H1 (cell line): ENCODE measurements at regions not wholly inside any gene's neighbourhood (a gene's known extent, or its start where the extent isn't known, plus 50 kb on each side); places are given as distances from the start of the nearest gene placed in this dataset.
A peak's percentile ranks its signal among the peaks of the same experiment; 100 is the strongest.

Experiments
- CTCF ChIA-PET: fragments of 300-600 bp; sonication (Branson Sonifier 250); formaldehyde crosslinking; loops from one replicate; lab custom pipeline; 2021; ENCODE audit not compliant: partially characterized antibody; lab: Charles Lee
- POLR2A ChIA-PET: fragments of 300-600 bp; sonication (Branson Sonifier 250); formaldehyde crosslinking; loops from one replicate; lab custom pipeline; 2021; ENCODE audit warnings: inconsistent platforms; ENCODE audit not compliant: partially characterized antibody; lab: Charles Lee
- DNase-seq, 2 experiments: peaks; one replicate each; pipeline versions ENCODE4 v3.0.0 to v3.0.0-alpha.2; 2010 to 2022; ENCODE audit warnings: low spot score in 2 of 2, low read depth in 1 of 2, mixed read lengths in 1 of 2
- FAIRE-seq: peaks from 2 replicates; lab custom pipeline; 2011; peaks lifted over from hg19 to GRCh38; lab: Jason Lieb, UNC
- H2AFZ ChIP-seq: 2 replicates; pipeline ENCODE4 v1.8.1; 2012; ENCODE audit warnings: low read length, inconsistent platforms
- H2AK5ac ChIP-seq: 2 replicates; pipeline ENCODE4 v1.6.1; 2013; ENCODE audit warnings: low read depth, low read length
- H2BK120ac ChIP-seq: replicated peaks from 2 replicates; pipeline ENCODE3; 2013; ENCODE audit warnings: low read depth, low read length, inconsistent platforms
- H2BK12ac ChIP-seq: 2 replicates; pipeline ENCODE4 v1.6.1; 2013; ENCODE audit warnings: low read depth, low read length
- H2BK15ac ChIP-seq: 2 replicates; pipeline ENCODE4 v1.6.1; 2013; ENCODE audit warnings: low read length
- H2BK20ac ChIP-seq: 2 replicates; pipeline ENCODE4 v1.6.1; 2013; ENCODE audit warnings: low read length
- H2BK5ac ChIP-seq: 2 replicates; pipeline ENCODE4 v1.6.1; 2013; ENCODE audit warnings: low read depth, low read length
- H3K14ac ChIP-seq: 2 replicates; pipeline ENCODE4 v1.6.1; 2013; ENCODE audit warnings: inconsistent platforms; ENCODE audit not compliant: insufficient read length
- H3K18ac ChIP-seq: 2 replicates; pipeline ENCODE4 v1.6.1; 2013; ENCODE audit warnings: low read length; ENCODE audit errors: extremely low read depth
- H3K23ac ChIP-seq: 2 replicates; pipeline ENCODE4 v1.6.1; 2013; ENCODE audit warnings: inconsistent platforms; ENCODE audit not compliant: insufficient read length
- H3K23me2 ChIP-seq: 2 replicates; pipeline ENCODE4 v1.6.1; 2013; ENCODE audit warnings: low read depth, low read length
- H3K27ac ChIP-seq: 2 replicates; pipeline ENCODE4 v1.6.1; 2011; ENCODE audit warnings: low read depth, low read length, inconsistent platforms
- H3K27me3 ChIP-seq, 4 experiments: replicated peaks in 1 of 4; 1 replicate in 1 of 4; 2 replicates in 3 of 4; pipeline versions ENCODE4 v1.6.1 to v1.8.1; 2011 to 2013; ENCODE audit warnings: low read length in 3 of 4, mild to moderate bottlenecking in 3 of 4, inconsistent platforms in 2 of 4, mixed read lengths in 2 of 4, moderate library complexity in 1 of 4; ENCODE audit not compliant: control insufficient read depth in 3 of 4, insufficient read depth in 3 of 4; ENCODE audit errors: extremely low read depth in 1 of 4
- H3K36me3 ChIP-seq, 4 experiments: 2 replicates each; pipeline versions ENCODE4 v1.6.1 to v1.8.1; 2011 to 2013; ENCODE audit warnings: mild to moderate bottlenecking in 4 of 4, low read length in 3 of 4, moderate library complexity in 2 of 4, control low read depth in 1 of 4, inconsistent platforms in 1 of 4; ENCODE audit not compliant: insufficient read depth in 4 of 4, control insufficient read depth in 2 of 4
- H3K4ac ChIP-seq: replicated peaks from 2 replicates; pipeline ENCODE3; 2013; ENCODE audit warnings: low read length, low read depth, mixed read lengths, inconsistent platforms; ENCODE audit not compliant: insufficient read length
- H3K4me1 ChIP-seq, 4 experiments: replicated peaks in 1 of 4; 1 replicate in 1 of 4; 2 replicates in 3 of 4; pipeline versions ENCODE4 v1.6.1 to v1.8.1; 2011 to 2013; ENCODE audit warnings: low read length in 3 of 4, inconsistent platforms in 2 of 4, mixed read lengths in 1 of 4; ENCODE audit not compliant: insufficient read depth in 4 of 4, control insufficient read depth in 3 of 4
- H3K4me2 ChIP-seq, 2 experiments: 2 replicates each; pipeline versions ENCODE4 v1.6.1 to v1.8.1; 2011 to 2013; ENCODE audit warnings: low read depth in 2 of 2, low read length in 2 of 2, control low read depth in 1 of 2, inconsistent platforms in 1 of 2, mild to moderate bottlenecking in 1 of 2; ENCODE audit not compliant: insufficient read depth in 1 of 2
- H3K4me3 ChIP-seq, 4 experiments: fragments of 200-600, 300-600 bp in 1 of 4; sonication (generic), shearing (Covaris generic), sonication (Bioruptor Twin) in 1 of 4; 2 replicates each; pipeline versions ENCODE4 v1.5.1 to v1.8.1; 2011 to 2016; ENCODE audit warnings: low read length in 4 of 4, low read depth in 3 of 4, control low read depth in 2 of 4, inconsistent platforms in 2 of 4, mild to moderate bottlenecking in 2 of 4, mixed read lengths in 1 of 4, moderate library complexity in 1 of 4; ENCODE audit not compliant: insufficient read depth in 2 of 4; ENCODE audit errors: extremely low read depth in 1 of 4
- H3K56ac ChIP-seq: replicated peaks from 2 replicates; pipeline ENCODE3; 2013; ENCODE audit warnings: low read depth, mild to moderate bottlenecking, mixed read lengths, low read length, inconsistent platforms; ENCODE audit not compliant: insufficient read length
- H3K79me1 ChIP-seq: 2 replicates; pipeline ENCODE4 v1.6.1; 2013; ENCODE audit warnings: low read depth, low read length, control low read depth
- H3K79me2 ChIP-seq, 2 experiments: 2 replicates each; pipeline versions ENCODE4 v1.6.1 to v1.8.1; 2012 to 2013; ENCODE audit warnings: low read length in 2 of 2, mild to moderate bottlenecking in 2 of 2, inconsistent platforms in 1 of 2; ENCODE audit not compliant: insufficient read depth in 2 of 2, control insufficient read depth in 1 of 2
- H3K9ac ChIP-seq, 4 experiments: replicated peaks in 1 of 4; 1 replicate in 1 of 4; 2 replicates in 3 of 4; pipeline versions ENCODE4 v1.6.1 to v1.8.1; 2011 to 2013; ENCODE audit warnings: low read depth in 3 of 4, low read length in 3 of 4, control low read depth in 2 of 4, mild to moderate bottlenecking in 2 of 4, moderate library complexity in 2 of 4, inconsistent platforms in 1 of 4; ENCODE audit errors: extremely low read depth in 1 of 4
- H3K9me3 ChIP-seq, 2 experiments: 2 replicates each; pipeline versions ENCODE4 v1.6.1 to v1.8.1; 2012 to 2013; ENCODE audit warnings: mild to moderate bottlenecking in 2 of 2, moderate library complexity in 2 of 2, control low read depth in 1 of 2, inconsistent platforms in 1 of 2, low read depth in 1 of 2, low read length in 1 of 2, mixed read lengths in 1 of 2; ENCODE audit not compliant: insufficient read depth in 2 of 2
- H4K20me1 ChIP-seq, 2 experiments: replicated peaks in 1 of 2; 2 replicates each; pipeline versions ENCODE3 to v1.8.1; 2011 to 2013; ENCODE audit warnings: inconsistent platforms in 2 of 2, low read length in 2 of 2, mild to moderate bottlenecking in 1 of 2; ENCODE audit not compliant: insufficient read depth in 2 of 2, control insufficient read depth in 1 of 2
- H4K5ac ChIP-seq: 2 replicates; pipeline ENCODE4 v1.6.1; 2013; ENCODE audit warnings: low read length, low read depth, mixed read lengths, inconsistent platforms; ENCODE audit not compliant: insufficient read length
- H4K8ac ChIP-seq: 2 replicates; pipeline ENCODE4 v1.8.0; 2013; ENCODE audit warnings: mild to moderate bottlenecking, moderate library complexity, low read length, inconsistent platforms; ENCODE audit not compliant: insufficient read depth; ENCODE audit errors: extremely low read depth
- H4K91ac ChIP-seq: replicated peaks from 2 replicates; pipeline ENCODE3; 2013; ENCODE audit warnings: low read length, mixed read lengths, inconsistent platforms; ENCODE audit not compliant: insufficient read length
- NRF1 ChIP-seq: IDR thresholded peaks from 2 replicates; pipeline ENCODE4 v1.6.1; 2011; ENCODE audit warnings: mild to moderate bottlenecking, low read depth, low read length, improper control_type of control experiment
- RAD21 ChIP-seq, 2 experiments: IDR thresholded peaks in 1 of 2; conservative IDR thresholded peaks in 1 of 2; 2 replicates each; pipeline ENCODE4 v1.6.1; 2011; ENCODE audit warnings: low read depth in 2 of 2, low read length in 2 of 2, improper control_type of control experiment in 1 of 2, inconsistent platforms in 1 of 2, mild to moderate bottlenecking in 1 of 2, moderate library complexity in 1 of 2
- WGBS, 2 experiments: shearing (Covaris generic) in 1 of 2; methylation state at CpG; one replicate each; pipeline versions ENCODE4 v1.1.6 to v1.1.7; 2013 to 2015; ENCODE audit warnings: low lambda C conversion rate in 2 of 2, mixed read lengths in 2 of 2, inconsistent platforms in 1 of 2, low coverage in 1 of 2, missing lambda C conversion rate in 1 of 2; ENCODE audit not compliant: insufficient replicate concordance in 2 of 2, insufficient coverage in 1 of 2, insufficient read length in 1 of 2; ENCODE audit errors: extremely low coverage in 1 of 2, missing lambda C conversion rate in 1 of 2; 5-methylcytosine and 5-hydroxymethylcytosine counted together
- TF ChIP-seq, protein P1 (sequence below), 3 experiments: IDR thresholded peaks; 1 replicate in 2 of 3; 2 replicates in 1 of 3; pipeline versions ENCODE4 v1.5.1 to v1.6.1; 2011; ENCODE audit warnings: low read length in 3 of 3, mild to moderate bottlenecking in 3 of 3, inconsistent platforms in 2 of 3, low read depth in 1 of 3, moderate library complexity in 1 of 3; ENCODE audit not compliant: insufficient read depth in 1 of 3; ENCODE audit errors: control extremely low read depth in 1 of 3

DNA sequence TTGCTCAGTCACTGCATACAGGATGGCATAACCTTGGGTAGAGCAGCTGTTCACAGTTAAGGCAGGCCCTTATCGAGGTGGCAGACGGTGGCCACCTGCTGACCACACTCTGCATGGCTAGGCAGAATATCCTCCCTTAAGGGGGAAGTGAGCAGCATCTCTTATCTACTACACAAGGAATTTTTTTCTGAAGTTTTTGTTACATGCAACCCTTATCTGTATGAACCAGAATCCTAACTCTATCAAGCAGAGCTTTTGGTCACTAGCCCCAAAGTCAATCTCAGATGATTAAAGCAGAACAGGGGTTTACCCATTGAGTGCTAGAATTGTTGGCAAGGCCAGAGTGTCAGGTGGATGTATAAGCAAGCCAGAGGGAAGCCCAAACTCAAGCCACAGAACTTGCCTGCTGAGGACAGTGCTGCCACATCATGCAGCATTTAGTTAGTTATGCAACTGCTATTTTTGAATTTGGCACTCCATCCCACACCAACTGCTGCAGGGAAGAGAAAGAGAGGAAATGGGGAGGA is 192.8 kb downstream of the TBX5 start:
- no peaks in the 10 kb centered on the region for H3K9me3 ChIP-seq
- POLR2A ChIA-PET: no interaction called here
- no peak for FAIRE-seq

More for the DNA sequence above, 192.8 kb downstream of the TBX5 start:
- Histone ChIP-seq H2BK15ac (no peak overlapping the region), H4K20me1 (no peaks in the 10 kb centered on the region), H3K14ac (no peak overlapping the region), H3K79me2 (no peaks in the 10 kb centered on the region), H2BK12ac (no peak overlapping the region), H3K4me2 (no peak overlapping the region), H2BK5ac (no peak overlapping the region), H2AFZ (no peak overlapping the region), H3K4ac (no peak overlapping the region), H3K56ac (no peak overlapping the region), H3K4me1 (peaks cover 0 to 1% (median 0%) of the 10 kb centered on the region in 4 experiments; a peak in 1 of 7 replicates), H3K79me1 (no peaks in the 10 kb centered on the region), H3K27me3 (peaks cover 0 to 1% (median 0%) of the 10 kb centered on the region in 4 experiments; a peak in 1 of 7 replicates), H3K23me2 (no peaks in the 10 kb centered on the region; the same call in 1 of the 2 replicates), H2BK20ac (no peak overlapping the region), H3K18ac (no peak overlapping the region), H3K4me3 (no peak overlapping the region), H3K9ac (no peak overlapping the region), H3K27ac (no peak overlapping the region), H4K8ac (no peak overlapping the region), H2AK5ac (no peak overlapping the region), H3K36me3 (no peaks in the 10 kb centered on the region), H4K5ac (no peak overlapping the region), H3K23ac (no peak overlapping the region), H2BK120ac (no peak overlapping the region), H4K91ac (no peak overlapping the region)
- TF ChIP-seq NRF1: no peak
- TF ChIP-seq RAD21 (IDR thresholded peaks at IDR 0.05 in 1 of 2, conservative IDR thresholded peaks at IDR 0.05 in 1 of 2; ENCODE audit: low read depth in 2 of 2, low read length in 2 of 2): peak; percentile 41 to 64
- TF ChIP-seq, protein P1, sequence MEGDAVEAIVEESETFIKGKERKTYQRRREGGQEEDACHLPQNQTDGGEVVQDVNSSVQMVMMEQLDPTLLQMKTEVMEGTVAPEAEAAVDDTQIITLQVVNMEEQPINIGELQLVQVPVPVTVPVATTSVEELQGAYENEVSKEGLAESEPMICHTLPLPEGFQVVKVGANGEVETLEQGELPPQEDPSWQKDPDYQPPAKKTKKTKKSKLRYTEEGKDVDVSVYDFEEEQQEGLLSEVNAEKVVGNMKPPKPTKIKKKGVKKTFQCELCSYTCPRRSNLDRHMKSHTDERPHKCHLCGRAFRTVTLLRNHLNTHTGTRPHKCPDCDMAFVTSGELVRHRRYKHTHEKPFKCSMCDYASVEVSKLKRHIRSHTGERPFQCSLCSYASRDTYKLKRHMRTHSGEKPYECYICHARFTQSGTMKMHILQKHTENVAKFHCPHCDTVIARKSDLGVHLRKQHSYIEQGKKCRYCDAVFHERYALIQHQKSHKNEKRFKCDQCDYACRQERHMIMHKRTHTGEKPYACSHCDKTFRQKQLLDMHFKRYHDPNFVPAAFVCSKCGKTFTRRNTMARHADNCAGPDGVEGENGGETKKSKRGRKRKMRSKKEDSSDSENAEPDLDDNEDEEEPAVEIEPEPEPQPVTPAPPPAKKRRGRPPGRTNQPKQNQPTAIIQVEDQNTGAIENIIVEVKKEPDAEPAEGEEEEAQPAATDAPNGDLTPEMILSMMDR (IDR thresholded peaks at IDR 0.05; ENCODE audit: control extremely low read depth in 1 of 3, insufficient read depth in 1 of 3, low read depth in 1 of 3, low read length in 3 of 3): peak; percentile 35 to 47 (median 46)
- CTCF ChIA-PET: interaction anchor here (1.0 to 2.0 kb wide), 4 partner anchors 12 to 114 kb away, joined by 4 to 7 read pairs (median 5); no protein-coding TSS in a partner anchor
- WGBS, 2 experiments: 67% methylated on average over 2 of the region's 2 CpGs; no CpG with 5 or more reads in 1 of the 2 experiments
- no peak for DNase-seq
